Hepatocyte (in vitro differentiated cells): ENCODE measurements at regions not wholly inside any gene's neighbourhood (a gene's known extent, or its start where the extent isn't known, plus 50 kb on each side); places are given as distances from the start of the nearest gene placed in this dataset.

Experiments used
- EZH2phosphoT487 ChIP-seq: fragments of 200-600 bp; sonication (generic); IDR thresholded peaks from one replicate; pipeline ENCODE4 v1.6.1; 2018; ENCODE audit warnings: antibody characterized with exemption, mild to moderate bottlenecking, low read depth, moderate library complexity; ENCODE audit not compliant: unreplicated experiment, severe bottlenecking
- TF ChIP-seq, protein P1 (sequence below): fragments of 200-600 bp; sonication (generic); IDR thresholded peaks from 2 replicates; pipeline ENCODE4 v1.5.1; 2016; ENCODE audit warnings: antibody characterized with exemption, mild to moderate bottlenecking; ENCODE audit not compliant: poor library complexity

GRCh38 chr1:60265560-60266535, 192.3 kb upstream of the C1orf87 start:
- TF ChIP-seq, protein P1, sequence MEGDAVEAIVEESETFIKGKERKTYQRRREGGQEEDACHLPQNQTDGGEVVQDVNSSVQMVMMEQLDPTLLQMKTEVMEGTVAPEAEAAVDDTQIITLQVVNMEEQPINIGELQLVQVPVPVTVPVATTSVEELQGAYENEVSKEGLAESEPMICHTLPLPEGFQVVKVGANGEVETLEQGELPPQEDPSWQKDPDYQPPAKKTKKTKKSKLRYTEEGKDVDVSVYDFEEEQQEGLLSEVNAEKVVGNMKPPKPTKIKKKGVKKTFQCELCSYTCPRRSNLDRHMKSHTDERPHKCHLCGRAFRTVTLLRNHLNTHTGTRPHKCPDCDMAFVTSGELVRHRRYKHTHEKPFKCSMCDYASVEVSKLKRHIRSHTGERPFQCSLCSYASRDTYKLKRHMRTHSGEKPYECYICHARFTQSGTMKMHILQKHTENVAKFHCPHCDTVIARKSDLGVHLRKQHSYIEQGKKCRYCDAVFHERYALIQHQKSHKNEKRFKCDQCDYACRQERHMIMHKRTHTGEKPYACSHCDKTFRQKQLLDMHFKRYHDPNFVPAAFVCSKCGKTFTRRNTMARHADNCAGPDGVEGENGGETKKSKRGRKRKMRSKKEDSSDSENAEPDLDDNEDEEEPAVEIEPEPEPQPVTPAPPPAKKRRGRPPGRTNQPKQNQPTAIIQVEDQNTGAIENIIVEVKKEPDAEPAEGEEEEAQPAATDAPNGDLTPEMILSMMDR: no peak
- TF ChIP-seq EZH2phosphoT487: no peak
